ENCODE measurements at regions not wholly inside any gene's neighbourhood (a gene's known extent, or its start where the extent isn't known, plus 50 kb on each side); places are given as distances from the start of the nearest gene placed in this dataset.

DNA sequence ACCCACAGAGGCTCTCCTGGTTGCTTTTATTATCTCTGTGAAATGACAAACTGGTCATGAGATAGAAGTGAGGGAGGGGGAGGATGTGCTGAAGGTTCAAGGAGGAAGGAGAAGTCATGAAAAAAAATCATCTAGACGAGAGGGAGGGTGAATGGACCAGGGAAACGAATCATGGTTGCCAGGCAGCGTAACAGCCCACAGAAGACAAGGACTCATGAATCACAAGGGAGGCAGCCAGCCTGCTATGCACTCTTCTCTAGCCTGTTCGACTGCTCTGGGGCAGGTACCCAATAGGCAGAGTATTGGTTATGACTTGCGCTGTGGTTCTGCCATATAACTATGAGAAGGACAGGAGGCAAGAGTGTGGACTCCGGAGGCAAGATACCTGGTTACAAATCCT lies 475.2 kb downstream of the CDK5RAP2 start:
- Histone ChIP-seq H3K36me3 (replicated peaks in 1 of 2; ENCODE audit: control insufficient read depth in 1 of 2, insufficient read depth in 2 of 2, low read length in 2 of 2) (no peaks in the 10 kb centered on the region), H3K79me2 (ENCODE audit: insufficient read depth, low read length) (no peaks in the 10 kb centered on the region), H3K4me1 (ENCODE audit: control insufficient read depth in 1 of 2, insufficient read depth in 2 of 2, low read length in 2 of 2) (no peaks in the 10 kb centered on the region), H2AFZ (ENCODE audit: insufficient read depth, low read depth, low read length, poor library complexity, severe bottlenecking) (no peak overlapping the region), H3K9ac (ENCODE audit: insufficient read depth, low read length, poor library complexity, severe bottlenecking) (no peak overlapping the region), H3K27ac (ENCODE audit: low read depth in 1 of 2, low read length in 2 of 2) (no peak overlapping the region), H3K4me3 (replicated peaks in 1 of 3; ENCODE audit: low read depth in 2 of 3, low read length in 3 of 3) (no peak overlapping the region), H3K9me3 (replicated peaks in 1 of 2; ENCODE audit: control insufficient read depth in 1 of 2, insufficient read depth in 1 of 2, low read length in 2 of 2) (no peaks in the 10 kb centered on the region), H3K4me2 (replicated peaks; ENCODE audit: extremely low read depth, low read length, poor library complexity, severe bottlenecking) (no peak overlapping the region), H3K27me3 (ENCODE audit: control insufficient read depth in 2 of 2, insufficient read depth in 2 of 2, low read length in 2 of 2) (no peaks in the 10 kb centered on the region), H4K20me1 (ENCODE audit: insufficient read depth, low read length) (no peaks in the 10 kb centered on the region)
- Mint-ChIP-seq H3K9me3 (peaks cover 0 to 1% (median 0%) of the 10 kb centered on the region in 7 donors), H3K27ac (no peak overlapping the region), H3K27me3 (ENCODE audit: low read depth in 3 of 3) (peaks cover 2 to 5% (median 3%) of the 10 kb centered on the region in 3 donors), H3K4me1 (no peaks in the 10 kb centered on the region), H3K36me3 (no peaks in the 10 kb centered on the region), H3K4me3 (no peak overlapping the region)
- intact Hi-C loops (cut with micrococcal nuclease): no loop called here
- WGBS (ENCODE audit: insufficient coverage): 83% methylated on average over 6 of the region's 6 CpGs
- TF ChIP-seq, protein P1, sequence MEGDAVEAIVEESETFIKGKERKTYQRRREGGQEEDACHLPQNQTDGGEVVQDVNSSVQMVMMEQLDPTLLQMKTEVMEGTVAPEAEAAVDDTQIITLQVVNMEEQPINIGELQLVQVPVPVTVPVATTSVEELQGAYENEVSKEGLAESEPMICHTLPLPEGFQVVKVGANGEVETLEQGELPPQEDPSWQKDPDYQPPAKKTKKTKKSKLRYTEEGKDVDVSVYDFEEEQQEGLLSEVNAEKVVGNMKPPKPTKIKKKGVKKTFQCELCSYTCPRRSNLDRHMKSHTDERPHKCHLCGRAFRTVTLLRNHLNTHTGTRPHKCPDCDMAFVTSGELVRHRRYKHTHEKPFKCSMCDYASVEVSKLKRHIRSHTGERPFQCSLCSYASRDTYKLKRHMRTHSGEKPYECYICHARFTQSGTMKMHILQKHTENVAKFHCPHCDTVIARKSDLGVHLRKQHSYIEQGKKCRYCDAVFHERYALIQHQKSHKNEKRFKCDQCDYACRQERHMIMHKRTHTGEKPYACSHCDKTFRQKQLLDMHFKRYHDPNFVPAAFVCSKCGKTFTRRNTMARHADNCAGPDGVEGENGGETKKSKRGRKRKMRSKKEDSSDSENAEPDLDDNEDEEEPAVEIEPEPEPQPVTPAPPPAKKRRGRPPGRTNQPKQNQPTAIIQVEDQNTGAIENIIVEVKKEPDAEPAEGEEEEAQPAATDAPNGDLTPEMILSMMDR (IDR thresholded peaks at IDR 0.05): no peak
- no peak for DNase-seq

DNA sequence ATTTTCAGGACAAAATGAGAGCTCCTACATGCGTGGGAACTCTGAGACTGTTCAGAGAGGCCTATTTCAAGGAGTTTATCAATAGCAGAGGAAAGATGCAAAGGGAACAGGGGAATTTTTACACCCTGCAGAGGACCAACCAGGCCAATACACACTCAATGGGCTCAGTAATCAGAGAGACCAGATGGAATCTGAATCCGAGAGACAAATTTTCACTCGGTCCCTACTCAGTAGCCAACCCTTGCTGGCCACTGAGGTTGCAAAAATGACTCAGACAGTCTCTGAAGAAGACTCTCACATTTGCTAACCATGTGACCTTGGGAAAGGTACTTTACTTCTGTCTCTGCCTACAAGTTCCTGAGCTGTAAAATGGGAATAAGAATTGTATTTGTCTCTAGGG lies 479.4 kb downstream of the CDK5RAP2 start:
- no peaks in the 10 kb centered on the region for H3K36me3 Mint-ChIP-seq
- H3K27me3 Mint-ChIP-seq (ENCODE audit: low read depth in 3 of 3): peaks cover 0 to 6% (median 2%) of the 10 kb centered on the region in 3 donors
- TF ChIP-seq, protein P1 (IDR thresholded peaks at IDR 0.05): no peak
- Histone ChIP-seq H2AFZ (ENCODE audit: insufficient read depth, low read depth, low read length, poor library complexity, severe bottlenecking) (no peak overlapping the region), H3K4me3 (replicated peaks in 1 of 3; ENCODE audit: low read depth in 2 of 3, low read length in 3 of 3) (no peak overlapping the region), H3K27ac (ENCODE audit: low read depth in 1 of 2, low read length in 2 of 2) (no peak overlapping the region), H3K36me3 (replicated peaks in 1 of 2; ENCODE audit: control insufficient read depth in 1 of 2, insufficient read depth in 2 of 2, low read length in 2 of 2) (no peaks in the 10 kb centered on the region), H3K4me1 (ENCODE audit: control insufficient read depth in 1 of 2, insufficient read depth in 2 of 2, low read length in 2 of 2) (no peaks in the 10 kb centered on the region), H3K4me2 (replicated peaks; ENCODE audit: extremely low read depth, low read length, poor library complexity, severe bottlenecking) (no peak overlapping the region), H3K9ac (ENCODE audit: insufficient read depth, low read length, poor library complexity, severe bottlenecking) (no peak overlapping the region), H3K9me3 (replicated peaks in 1 of 2; ENCODE audit: control insufficient read depth in 1 of 2, insufficient read depth in 1 of 2, low read length in 2 of 2) (no peaks in the 10 kb centered on the region), H3K79me2 (ENCODE audit: insufficient read depth, low read length) (no peaks in the 10 kb centered on the region), H3K27me3 (ENCODE audit: control insufficient read depth in 2 of 2, insufficient read depth in 2 of 2, low read length in 2 of 2) (no peaks in the 10 kb centered on the region), H4K20me1 (ENCODE audit: insufficient read depth, low read length) (no peaks in the 10 kb centered on the region)
- H3K4me1 Mint-ChIP-seq: no peaks in the 10 kb centered on the region
- DNase-seq: no peak
- H3K27ac Mint-ChIP-seq: no peak overlapping the region
- intact Hi-C loops (cut with micrococcal nuclease): no loop called here
- H3K9me3 Mint-ChIP-seq: peaks cover 0 to 1% (median 0%) of the 10 kb centered on the region in 7 donors
- no peak overlapping the region for H3K4me3 Mint-ChIP-seq
- 79% methylated on average over 2 of the region's 3 CpGs for WGBS (ENCODE audit: insufficient coverage)

Data from CD14-positive monocyte (primary cell).